Activated CD4-positive, alpha-beta T cell treated with anti-CD3 and anti-CD28 coated beads, Interleukin-2, amount 10 ng/mL, durations not matched to agents 24 days and 14 days (primary cell): ENCODE measurements at regions not wholly inside any gene's neighbourhood (a gene's known extent, or its start where the extent isn't known, plus 50 kb on each side); places are given as distances from the start of the nearest gene placed in this dataset.
"Not testable (repeated sequence)": the region's sequence is repeated elsewhere in the genome, so short reads cannot be mapped to it uniquely, and the experiment has no call there.

ENCODE experiments used
- DNase-seq: peaks from one replicate; pipeline ENCODE4 v3.0.0; 2022
- H3K27ac Mint-ChIP-seq: one replicate; pipeline ENCODE4 v1.8.0; 2022; ENCODE audit warnings: mild to moderate bottlenecking, mixed read lengths
- H3K27me3 Mint-ChIP-seq: one replicate; pipeline ENCODE4 v1.8.0; 2022; ENCODE audit warnings: mixed read lengths
- H3K36me3 Mint-ChIP-seq: one replicate; pipeline ENCODE4 v1.8.0; 2022; ENCODE audit warnings: low read depth, mild to moderate bottlenecking, mixed read lengths
- H3K4me1 Mint-ChIP-seq: one replicate; pipeline ENCODE4 v1.8.0; 2021; ENCODE audit warnings: mixed read lengths
- H3K4me3 Mint-ChIP-seq: one replicate; pipeline ENCODE4 v1.8.0; 2022; ENCODE audit warnings: mild to moderate bottlenecking, moderate library complexity, mixed read lengths
- H3K9me3 Mint-ChIP-seq: one replicate; pipeline ENCODE4 v1.8.0; 2021; ENCODE audit warnings: mixed read lengths
- intact Hi-C: fragments of 100-400 bp; cut with micrococcal nuclease; formaldehyde crosslinking; loops from one replicate; pipeline ENCODE4 v1.15.1; 2023

- Mint-ChIP-seq H3K27ac (no peak overlapping the region), H3K4me3 (no peak overlapping the region), H3K4me1 (no peaks in the 10 kb centered on the region), H3K27me3 (peaks cover 20% of the 10 kb centered on the region), H3K36me3 (no peaks in the 10 kb centered on the region), H3K9me3 (no peaks in the 10 kb centered on the region)
- no peak for DNase-seq
- intact Hi-C loops, result loop anchor here (5.0 kb wide), 1 partner anchor 52 kb away; no protein-coding TSS in a partner anchor
Observed at GRCh38 chr2:175253871-175254270, 72.4 kb upstream of the ATP5MC3 start.

DNA sequence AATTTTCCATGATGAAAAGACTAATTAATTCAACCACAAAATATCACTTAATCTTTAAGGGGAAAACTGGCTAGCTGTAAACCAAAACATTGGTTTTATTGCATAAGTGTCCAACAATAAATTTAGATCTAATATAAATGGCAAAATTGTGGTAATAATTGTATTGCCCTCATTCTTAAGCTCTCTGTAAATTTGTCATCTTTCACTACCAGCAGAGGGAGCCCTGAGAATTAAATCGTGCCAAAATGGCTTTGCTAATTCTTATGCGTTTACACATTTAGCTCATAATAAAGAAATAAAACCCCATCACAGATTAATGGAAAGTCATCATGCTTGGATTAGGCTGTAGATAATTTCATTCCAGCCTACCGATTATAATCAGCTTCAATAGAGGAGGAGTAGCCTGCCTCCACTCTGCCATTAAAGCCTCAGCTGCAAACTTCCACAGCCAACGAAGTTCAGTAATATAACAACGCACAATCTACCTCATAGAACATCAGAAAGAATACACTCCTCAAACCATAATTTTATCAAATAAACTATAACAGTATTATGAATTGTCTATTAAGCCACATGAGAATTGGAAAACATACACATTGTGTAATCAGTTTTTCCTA, 70.0 kb upstream of the ATP5MC3 start:
- peak; percentile 63 for DNase-seq
- Mint-ChIP-seq H3K27ac (no peak overlapping the region), H3K4me3 (no peak overlapping the region), H3K4me1 (peaks cover 3% of the 10 kb centered on the region), H3K9me3 (peaks cover 3% of the 10 kb centered on the region), H3K36me3 (no peaks in the 10 kb centered on the region), H3K27me3 (peaks cover 31% of the 10 kb centered on the region)
- intact Hi-C loops, result loop anchor here (5.0 kb wide), 1 partner anchor 49 kb away; no protein-coding TSS in a partner anchor

DNA sequence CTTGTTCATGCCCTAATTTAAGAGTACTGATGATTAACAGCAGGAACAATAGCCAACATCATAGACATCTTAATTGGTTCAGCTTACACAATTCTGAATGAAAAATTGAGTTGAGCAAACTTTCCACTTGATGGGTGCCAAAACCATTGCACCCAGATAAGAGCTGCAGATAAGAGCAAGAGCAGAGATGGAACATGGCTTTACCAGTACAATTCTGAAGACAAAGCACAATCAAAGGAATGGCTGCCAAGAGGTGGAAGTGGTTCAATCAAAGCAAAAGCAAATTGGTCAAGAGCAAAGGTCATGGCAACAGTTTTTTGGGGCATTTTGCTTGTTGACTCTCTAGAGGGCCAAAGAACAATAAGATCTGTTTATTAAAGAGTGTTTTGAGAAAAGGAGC, 65.6 kb upstream of the ATP5MC3 start:
- peaks cover 3% of the 10 kb centered on the region for H3K9me3 Mint-ChIP-seq
- no peak overlapping the region for H3K4me3 Mint-ChIP-seq
- peaks cover 34% of the 10 kb centered on the region for H3K27me3 Mint-ChIP-seq
- peaks cover 3% of the 10 kb centered on the region for H3K4me1 Mint-ChIP-seq
- no peaks in the 10 kb centered on the region for H3K36me3 Mint-ChIP-seq
- intact Hi-C loops, result no loop called here
- no peak overlapping the region for H3K27ac Mint-ChIP-seq
- DNase-seq, result no peak

GRCh38 chr2:175244697-175245096, 63.2 kb upstream of the ATP5MC3 start:
- no peak overlapping the region for H3K27ac Mint-ChIP-seq
- no peak for DNase-seq
- H3K4me1 Mint-ChIP-seq, result peaks cover 3% of the 10 kb centered on the region
- no peaks in the 10 kb centered on the region for H3K36me3 Mint-ChIP-seq
- H3K9me3 Mint-ChIP-seq, result peaks cover 14% of the 10 kb centered on the region
- peaks cover 42% of the 10 kb centered on the region for H3K27me3 Mint-ChIP-seq
- intact Hi-C loops, result no loop called here
- no peak overlapping the region for H3K4me3 Mint-ChIP-seq

- Mint-ChIP-seq H3K27me3 (peaks cover 28% of the 10 kb centered on the region), H3K4me1 (peaks cover 6% of the 10 kb centered on the region), H3K9me3 (peaks cover 25% of the 10 kb centered on the region), H3K27ac (no peak overlapping the region), H3K4me3 (no peak overlapping the region), H3K36me3 (peaks cover 5% of the 10 kb centered on the region)
- DNase-seq, result no peak
- intact Hi-C loops, result no loop called here
Observed at GRCh38 chr2:175241691-175242090, 60.2 kb upstream of the ATP5MC3 start.

- H3K4me3 Mint-ChIP-seq, H3K4me1 Mint-ChIP-seq, intact Hi-C loops, H3K27ac Mint-ChIP-seq, DNase-seq, H3K36me3 Mint-ChIP-seq: not testable (repeated sequence)
- Mint-ChIP-seq H3K9me3 (peaks cover 28% of the 10 kb centered on the region), H3K27me3 (peaks cover 28% of the 10 kb centered on the region)
Observed at GRCh38 chr2:175240033-175240432, 58.5 kb upstream of the ATP5MC3 start.

DNA sequence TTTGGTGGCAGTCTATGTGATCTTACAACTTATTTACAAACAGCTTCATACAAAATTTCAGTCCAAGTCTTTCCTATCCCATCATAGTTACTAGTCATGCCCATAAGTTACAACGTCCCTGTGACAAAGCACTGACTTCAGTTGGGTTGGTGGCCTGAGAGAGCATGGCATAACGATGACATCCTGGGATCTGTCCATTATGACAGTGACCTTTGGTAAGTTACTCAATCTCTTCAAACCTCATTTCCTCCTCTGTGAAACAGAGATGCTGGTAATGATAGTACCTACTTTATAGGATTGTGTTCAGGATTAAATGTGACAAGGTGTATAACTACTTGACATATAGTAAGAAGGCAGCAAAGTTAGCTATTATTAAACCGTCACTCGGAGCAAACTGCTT, 55.4 kb upstream of the ATP5MC3 start:
- no peak overlapping the region for H3K27ac Mint-ChIP-seq
- peaks cover 16% of the 10 kb centered on the region for H3K27me3 Mint-ChIP-seq
- H3K9me3 Mint-ChIP-seq, result peaks cover 28% of the 10 kb centered on the region
- H3K36me3 Mint-ChIP-seq, result peaks cover 5% of the 10 kb centered on the region
- peaks cover 13% of the 10 kb centered on the region for H3K4me1 Mint-ChIP-seq
- H3K4me3 Mint-ChIP-seq, result no peak overlapping the region
- DNase-seq, result no peak
- intact Hi-C loops, result no loop called here

GRCh38 chr2:175234650-175235049, 53.1 kb upstream of the ATP5MC3 start:
- Mint-ChIP-seq H3K27ac (no peak overlapping the region), H3K4me1 (peaks cover 13% of the 10 kb centered on the region), H3K4me3 (no peak overlapping the region), H3K9me3 (peaks cover 16% of the 10 kb centered on the region), H3K36me3 (peaks cover 5% of the 10 kb centered on the region), H3K27me3 (peaks cover 5% of the 10 kb centered on the region)
- intact Hi-C loops, result no loop called here
- no peak for DNase-seq

- H3K27me3 Mint-ChIP-seq, result peaks cover 5% of the 10 kb centered on the region
- intact Hi-C loops, result no loop called here
- no peak overlapping the region for H3K27ac Mint-ChIP-seq
- peaks cover 15% of the 10 kb centered on the region for H3K9me3 Mint-ChIP-seq
- peaks cover 13% of the 10 kb centered on the region for H3K4me1 Mint-ChIP-seq
- H3K36me3 Mint-ChIP-seq, result peaks cover 3% of the 10 kb centered on the region
- no peak for DNase-seq
- no peak overlapping the region for H3K4me3 Mint-ChIP-seq
Observed at GRCh38 chr2:175234153-175234552, 52.6 kb upstream of the ATP5MC3 start.

- no peak overlapping the region for H3K4me3 Mint-ChIP-seq
- peaks cover 10% of the 10 kb centered on the region for H3K4me1 Mint-ChIP-seq
- peaks cover under 1% of the 10 kb centered on the region for H3K36me3 Mint-ChIP-seq
- H3K27me3 Mint-ChIP-seq, result peaks cover 5% of the 10 kb centered on the region
- no peak for DNase-seq
- no peak overlapping the region for H3K27ac Mint-ChIP-seq
- H3K9me3 Mint-ChIP-seq, result peaks cover 11% of the 10 kb centered on the region
- intact Hi-C loops, result no loop called here
Observed at GRCh38 chr2:175233135-175233719, 51.7 kb upstream of the ATP5MC3 start.
